CD4-positive, CD25-positive, alpha-beta regulatory T cell (primary cell): ENCODE measurements at regions not wholly inside any gene's neighbourhood (a gene's known extent, or its start where the extent isn't known, plus 50 kb on each side); places are given as distances from the start of the nearest gene placed in this dataset.

Experiments
- ATAC-seq, 2 donors: fragments of 150-1000 bp; cut with Tn5 transposase; one replicate each; pipeline ENCODE4 v1.10.0; 2021; ENCODE audit warnings: low read depth in 2 of 2, moderate number of reproducible peaks in 2 of 2, moderate library complexity in 1 of 2
- DNase-seq, 3 donors: peaks; one replicate each; pipeline versions ENCODE4 v3.0.0 to v3.0.0-alpha.2; 2012 to 2022; ENCODE audit warnings: mixed read lengths in 1 of 3
- H3K27ac ChIP-seq: one replicate; pipeline ENCODE4 v1.7.0; 2013; ENCODE audit warnings: mild to moderate bottlenecking, low read length; ENCODE audit not compliant: insufficient read depth, poor library complexity, severe bottlenecking
- H3K27me3 ChIP-seq: one replicate; pipeline ENCODE4 v1.7.0; 2013; ENCODE audit warnings: low read length; ENCODE audit not compliant: control insufficient read depth, insufficient read depth
- H3K36me3 ChIP-seq: one replicate; pipeline ENCODE4 v1.7.0; 2013; ENCODE audit warnings: mild to moderate bottlenecking, low read length, moderate library complexity; ENCODE audit not compliant: control insufficient read depth, insufficient read depth
- H3K4me1 ChIP-seq: 2 replicates; pipeline ENCODE4 v1.7.0; 2013; ENCODE audit warnings: mild to moderate bottlenecking, low read length; ENCODE audit not compliant: insufficient read depth, control insufficient read depth, poor library complexity, severe bottlenecking
- H3K4me3 ChIP-seq: one replicate; pipeline ENCODE4 v1.7.0; 2013; ENCODE audit warnings: low read depth, mild to moderate bottlenecking, low read length, moderate library complexity
- H3K9me3 ChIP-seq, 2 experiments: 1 replicate in 1 of 2; 2 replicates in 1 of 2; pipeline ENCODE4 v1.7.0; 2013; ENCODE audit warnings: low read length in 2 of 2, mild to moderate bottlenecking in 1 of 2, moderate library complexity in 1 of 2; ENCODE audit not compliant: control insufficient read depth in 2 of 2
- H3K27ac Mint-ChIP-seq, 3 donors: one replicate each; pipeline ENCODE4 v1.8.0; 2020 to 2022; ENCODE audit warnings: mild to moderate bottlenecking in 3 of 3, mixed read lengths in 3 of 3, moderate library complexity in 2 of 3
- H3K27me3 Mint-ChIP-seq: one replicate; pipeline ENCODE4 v1.8.0; 2022; ENCODE audit warnings: mild to moderate bottlenecking, mixed read lengths
- H3K36me3 Mint-ChIP-seq: one replicate; pipeline ENCODE4 v1.8.0; 2020; ENCODE audit warnings: mixed read lengths
- H3K4me1 Mint-ChIP-seq, 4 donors: one replicate each; pipeline ENCODE4 v1.8.0; 2020 to 2022; ENCODE audit warnings: mixed read lengths in 4 of 4, mild to moderate bottlenecking in 1 of 4
- H3K4me3 Mint-ChIP-seq, 4 donors: one replicate each; pipeline ENCODE4 v1.8.0; 2020 to 2022; ENCODE audit warnings: mild to moderate bottlenecking in 4 of 4, mixed read lengths in 4 of 4, moderate library complexity in 3 of 4
- H3K9me3 Mint-ChIP-seq, 7 donors: one replicate each; pipeline ENCODE4 v1.8.0; 2020 to 2022; ENCODE audit warnings: mixed read lengths in 7 of 7, mild to moderate bottlenecking in 3 of 7, moderate library complexity in 2 of 7

GRCh38 chr9:2933165-2934095 is 89.5 kb upstream of the PUM3 start:
- Histone ChIP-seq H3K27me3 (no peaks in the 10 kb centered on the region), H3K4me1 (no peaks in the 10 kb centered on the region), H3K4me3 (no peak overlapping the region), H3K36me3 (no peaks in the 10 kb centered on the region), H3K9me3 (no peaks in the 10 kb centered on the region), H3K27ac (no peak overlapping the region)
- H3K27me3 Mint-ChIP-seq, result peaks cover 9% of the 10 kb centered on the region
- H3K9me3 Mint-ChIP-seq, result peaks cover 0 to 4% (median 0%) of the 10 kb centered on the region in 7 donors
- no peak for ATAC-seq
- no peak for DNase-seq
- H3K36me3 Mint-ChIP-seq, result no peaks in the 10 kb centered on the region
- H3K4me3 Mint-ChIP-seq, result no peak overlapping the region
- no peak overlapping the region for H3K27ac Mint-ChIP-seq
- no peaks in the 10 kb centered on the region for H3K4me1 Mint-ChIP-seq

GRCh38 chr9:2928411-2928810 is 84.5 kb upstream of the PUM3 start:
- Histone ChIP-seq H3K27ac (no peak overlapping the region), H3K4me1 (no peaks in the 10 kb centered on the region), H3K4me3 (no peak overlapping the region), H3K9me3 (no peaks in the 10 kb centered on the region), H3K36me3 (no peaks in the 10 kb centered on the region), H3K27me3 (no peaks in the 10 kb centered on the region)
- H3K4me1 Mint-ChIP-seq, result no peaks in the 10 kb centered on the region
- H3K36me3 Mint-ChIP-seq, result no peaks in the 10 kb centered on the region
- peaks cover 9% of the 10 kb centered on the region for H3K27me3 Mint-ChIP-seq
- H3K27ac Mint-ChIP-seq, result no peak overlapping the region
- no peak overlapping the region for H3K4me3 Mint-ChIP-seq
- peaks cover 0 to 7% (median 0%) of the 10 kb centered on the region in 7 donors for H3K9me3 Mint-ChIP-seq
- no peak for DNase-seq
- no peak for ATAC-seq

- H3K27ac Mint-ChIP-seq, result no peak overlapping the region
- H3K36me3 ChIP-seq, result no peaks in the 10 kb centered on the region
- no peak overlapping the region for H3K4me3 Mint-ChIP-seq
- peaks cover 0 to 5% (median 0%) of the 10 kb centered on the region in 7 donors for H3K9me3 Mint-ChIP-seq
- H3K27me3 ChIP-seq, result no peaks in the 10 kb centered on the region
- DNase-seq (no peak), ATAC-seq (no peak)
- H3K36me3 Mint-ChIP-seq, result no peaks in the 10 kb centered on the region
- H3K4me1 ChIP-seq, result no peaks in the 10 kb centered on the region
- no peaks in the 10 kb centered on the region for H3K4me1 Mint-ChIP-seq
- H3K27ac ChIP-seq, result no peak overlapping the region
- no peaks in the 10 kb centered on the region for H3K9me3 ChIP-seq
- no peak overlapping the region for H3K4me3 ChIP-seq
- peaks cover 5% of the 10 kb centered on the region for H3K27me3 Mint-ChIP-seq
These were observed 81.1 kb upstream of the PUM3 start for GRCh38 chr9:2925016-2925415.

GRCh38 chr9:2924380-2924768 is 80.5 kb upstream of the PUM3 start:
- Histone ChIP-seq H3K9me3 (no peaks in the 10 kb centered on the region), H3K36me3 (no peaks in the 10 kb centered on the region), H3K27me3 (no peaks in the 10 kb centered on the region), H3K4me1 (no peaks in the 10 kb centered on the region), H3K27ac (no peak overlapping the region), H3K4me3 (no peak overlapping the region)
- Mint-ChIP-seq H3K36me3 (no peaks in the 10 kb centered on the region), H3K4me1 (no peaks in the 10 kb centered on the region), H3K4me3 (no peak overlapping the region), H3K27ac (no peak overlapping the region), H3K27me3 (peaks cover 5% of the 10 kb centered on the region), H3K9me3 (peaks cover 0 to 5% (median 0%) of the 10 kb centered on the region in 7 donors)
- no peak for DNase-seq
- no peak for ATAC-seq

- Mint-ChIP-seq H3K27ac (no peak overlapping the region), H3K4me3 (no peak overlapping the region), H3K4me1 (no peaks in the 10 kb centered on the region), H3K36me3 (no peaks in the 10 kb centered on the region), H3K9me3 (peaks cover 0 to 5% (median 0%) of the 10 kb centered on the region in 7 donors), H3K27me3 (peaks cover 3% of the 10 kb centered on the region)
- Histone ChIP-seq H3K27me3 (no peaks in the 10 kb centered on the region), H3K27ac (no peak overlapping the region), H3K4me1 (no peaks in the 10 kb centered on the region), H3K36me3 (no peaks in the 10 kb centered on the region), H3K4me3 (no peak overlapping the region), H3K9me3 (no peaks in the 10 kb centered on the region)
- DNase-seq (no peak), ATAC-seq (no peak)
These were observed 80.0 kb upstream of the PUM3 start for GRCh38 chr9:2923766-2924379.

- no peak for ATAC-seq
- DNase-seq, result no peak
- H3K4me1 ChIP-seq, result no peaks in the 10 kb centered on the region
- H3K36me3 Mint-ChIP-seq, result no peaks in the 10 kb centered on the region
- no peaks in the 10 kb centered on the region for H3K36me3 ChIP-seq
- H3K9me3 ChIP-seq, result no peaks in the 10 kb centered on the region
- no peak overlapping the region for H3K4me3 Mint-ChIP-seq
- H3K27ac ChIP-seq, result no peak overlapping the region
- no peaks in the 10 kb centered on the region for H3K27me3 Mint-ChIP-seq
- H3K4me3 ChIP-seq, result no peak overlapping the region
- no peak overlapping the region for H3K27ac Mint-ChIP-seq
- no peaks in the 10 kb centered on the region for H3K4me1 Mint-ChIP-seq
- peaks cover 0 to 2% (median 0%) of the 10 kb centered on the region in 7 donors for H3K9me3 Mint-ChIP-seq
- H3K27me3 ChIP-seq, result no peaks in the 10 kb centered on the region
These were observed 75.5 kb upstream of the PUM3 start for GRCh38 chr9:2919347-2919746.

GRCh38 chr9:2916382-2916985 is 72.6 kb upstream of the PUM3 start:
- no peaks in the 10 kb centered on the region for H3K27me3 Mint-ChIP-seq
- no peaks in the 10 kb centered on the region for H3K9me3 Mint-ChIP-seq
- H3K36me3 Mint-ChIP-seq, result no peaks in the 10 kb centered on the region
- no peak overlapping the region for H3K27ac ChIP-seq
- H3K9me3 ChIP-seq, result no peaks in the 10 kb centered on the region
- no peaks in the 10 kb centered on the region for H3K27me3 ChIP-seq
- no peak for ATAC-seq
- H3K27ac Mint-ChIP-seq, result no peak overlapping the region
- H3K36me3 ChIP-seq, result no peaks in the 10 kb centered on the region
- no peaks in the 10 kb centered on the region for H3K4me1 Mint-ChIP-seq
- no peak for DNase-seq
- H3K4me1 ChIP-seq, result no peaks in the 10 kb centered on the region
- no peak overlapping the region for H3K4me3 Mint-ChIP-seq
- no peak overlapping the region for H3K4me3 ChIP-seq
